BLaER1 treated with 17β-estradiol and CSF1 and Interleukin-3, amounts not matched to agents 10 nM and 100 nM (cell line): ENCODE measurements at regions not wholly inside any gene's neighbourhood (a gene's known extent, or its start where the extent isn't known, plus 50 kb on each side); places are given as distances from the start of the nearest gene placed in this dataset.

Experiments
- H3K27ac ChIP-seq, 11 experiments: shearing (Covaris generic); formaldehyde crosslinking; 2 replicates each; pipeline ENCODE4 v1.8.1; 2022
- H3K27me3 ChIP-seq, 11 experiments: shearing (Covaris generic); formaldehyde crosslinking; 2 replicates each; pipeline ENCODE4 v1.8.1; 2022
- H3K36me3 ChIP-seq, 11 experiments: shearing (Covaris generic); formaldehyde crosslinking; 2 replicates each; pipeline ENCODE4 v1.8.1; 2022
- H3K4me1 ChIP-seq, 10 experiments: shearing (Covaris generic); formaldehyde crosslinking; 2 replicates each; pipeline ENCODE4 v1.8.1; 2022
- H3K4me2 ChIP-seq, 11 experiments: shearing (Covaris generic); formaldehyde crosslinking; 2 replicates each; pipeline ENCODE4 v1.8.1; 2022
- H3K4me3 ChIP-seq, 10 experiments: shearing (Covaris generic); formaldehyde crosslinking; 2 replicates each; pipeline ENCODE4 v1.8.1; 2022
- H3K9ac ChIP-seq, 11 experiments: shearing (Covaris generic); formaldehyde crosslinking; 2 replicates each; pipeline ENCODE4 v1.8.1; 2022
- H3K9me3 ChIP-seq, 11 experiments: shearing (Covaris generic); formaldehyde crosslinking; replicated peaks in 1 of 11; 2 replicates each; pipeline ENCODE4 v1.8.1; 2022
- H4K20me1 ChIP-seq, 11 experiments: shearing (Covaris generic); formaldehyde crosslinking; 2 replicates each; pipeline ENCODE4 v1.8.1; 2022
- Cebpa-rat ChIP-seq, 11 experiments: shearing (Covaris generic); IDR thresholded peaks; 2 replicates each; pipeline ENCODE4 v1.8.1; 2022

DNA sequence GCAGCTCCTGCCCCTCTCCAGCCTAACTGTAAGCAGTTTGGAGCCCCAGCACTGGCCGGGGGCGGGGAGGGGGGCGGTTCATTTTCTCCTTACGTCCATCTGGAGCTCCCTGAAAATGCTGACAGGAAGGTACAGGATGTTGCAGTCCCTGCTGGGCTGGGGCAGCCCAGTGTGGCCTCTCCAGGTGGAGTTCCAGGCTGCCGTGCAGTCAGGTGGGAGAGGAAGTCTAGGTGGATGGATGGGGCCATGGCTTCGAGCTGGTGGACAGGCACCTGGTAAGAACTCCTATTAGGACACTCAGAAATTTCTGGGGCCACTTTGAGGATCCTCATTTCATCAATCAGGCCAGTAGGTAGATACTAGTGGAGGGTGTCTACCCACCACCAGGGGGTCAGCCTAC, 295.2 kb downstream of the CDH26 start:
- TF ChIP-seq Cebpa-rat (IDR thresholded peaks at IDR 0.05) = no peak
- Histone ChIP-seq H3K9ac (no peak overlapping the region), H3K27ac (no peak overlapping the region), H3K4me3 (no peak overlapping the region), H3K9me3 (peaks cover 0 to 15% (median 8%) of the 10 kb centered on the region in 11 experiments; a peak in 13 of 22 replicates), H3K36me3 (peaks cover 0 to 59% (median 0%) of the 10 kb centered on the region in 11 experiments; a peak in 8 of 22 replicates), H3K27me3 (no peaks in the 10 kb centered on the region), H3K4me1 (peaks cover 0 to 24% (median 15%) of the 10 kb centered on the region in 10 experiments; a peak in 14 of 20 replicates), H3K4me2 (no peak overlapping the region), H4K20me1 (peaks cover 0 to 25% (median 0%) of the 10 kb centered on the region in 11 experiments; a peak in 2 of 22 replicates)

DNA sequence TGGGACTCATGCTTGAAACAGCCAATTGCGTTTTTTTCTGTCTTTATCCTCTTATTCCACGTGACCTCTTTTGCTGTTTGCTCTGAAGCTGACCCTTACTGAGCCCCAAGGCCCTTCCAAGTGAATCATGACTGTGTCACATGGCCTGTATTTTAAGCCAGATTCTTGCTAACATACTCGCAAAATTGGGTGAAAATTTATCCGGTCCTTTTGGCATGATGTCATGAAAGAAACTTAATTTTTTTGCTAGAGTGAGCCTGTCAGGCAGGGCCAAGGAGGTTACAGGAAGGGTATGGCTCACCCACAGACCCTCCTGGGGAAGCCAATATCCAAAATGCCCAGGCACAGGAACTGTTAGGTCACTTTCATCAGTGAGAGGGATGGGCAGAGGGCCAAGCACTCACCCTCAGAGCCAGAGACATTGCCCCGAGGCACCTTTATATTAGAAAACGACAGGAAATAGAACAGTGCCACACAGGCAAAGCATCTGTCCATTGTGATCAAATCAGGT, 296.7 kb downstream of the CDH26 start:
- Histone ChIP-seq H3K9ac (peak overlapping the region in 1 of 11 experiments; percentile 13; a peak in 1 of 22 replicates), H3K9me3 (peaks cover 0 to 9% (median 6%) of the 10 kb centered on the region in 11 experiments; a peak in 12 of 22 replicates), H3K27ac (no peak overlapping the region), H3K4me1 (peaks cover 0 to 24% (median 15%) of the 10 kb centered on the region in 10 experiments; a peak in 14 of 20 replicates), H3K36me3 (peaks cover 0 to 52% (median 0%) of the 10 kb centered on the region in 11 experiments; a peak in 7 of 22 replicates), H3K27me3 (no peaks in the 10 kb centered on the region), H3K4me2 (peak overlapping the region in 8 of 11 experiments; percentile 27 to 77 (median 61); a peak in 15 of 22 replicates), H3K4me3 (no peak overlapping the region), H4K20me1 (peaks cover 0 to 25% (median 0%) of the 10 kb centered on the region in 11 experiments; a peak in 2 of 22 replicates)
- no peak for TF ChIP-seq Cebpa-rat (IDR thresholded peaks at IDR 0.05)

DNA sequence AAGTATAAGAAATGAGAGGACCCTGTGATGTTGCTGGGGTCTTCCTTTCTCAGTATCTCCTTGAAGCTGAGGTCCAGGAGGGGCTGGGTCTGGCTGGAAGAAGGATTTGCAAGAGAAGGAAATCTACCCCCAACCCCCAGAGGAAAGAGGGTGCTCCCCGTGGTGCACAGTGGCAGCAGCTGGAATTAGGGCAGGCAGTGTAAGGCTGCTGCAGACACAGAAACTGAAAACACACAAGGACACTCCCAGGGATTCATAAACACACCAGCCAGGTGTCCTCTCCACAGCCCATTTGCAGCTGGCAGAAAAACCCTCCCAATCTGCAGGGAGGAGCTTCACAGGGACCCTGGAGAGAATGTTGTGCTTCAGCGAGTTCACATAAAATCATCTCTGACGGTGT, 297.2 kb downstream of the CDH26 start:
- Histone ChIP-seq H3K27me3 (no peaks in the 10 kb centered on the region), H3K4me3 (no peak overlapping the region), H3K9me3 (peaks cover 0 to 5% (median 2%) of the 10 kb centered on the region in 11 experiments; a peak in 11 of 22 replicates), H3K9ac (0 out of 22 replicates have a peak overlapping the region, but pooled peaks of 1 of the 11 experiments have one; percentile 13), H3K4me1 (peaks cover 0 to 22% (median 15%) of the 10 kb centered on the region in 10 experiments; a peak in 15 of 20 replicates), H4K20me1 (peaks cover 0 to 25% (median 0%) of the 10 kb centered on the region in 11 experiments; a peak in 2 of 22 replicates), H3K36me3 (peaks cover 0 to 52% (median 0%) of the 10 kb centered on the region in 11 experiments; a peak in 6 of 22 replicates), H3K27ac (no peak overlapping the region), H3K4me2 (peak overlapping the region in 8 of 11 experiments; percentile 27 to 77 (median 61); a peak in 15 of 22 replicates)
- no peak for TF ChIP-seq Cebpa-rat (IDR thresholded peaks at IDR 0.05)

DNA sequence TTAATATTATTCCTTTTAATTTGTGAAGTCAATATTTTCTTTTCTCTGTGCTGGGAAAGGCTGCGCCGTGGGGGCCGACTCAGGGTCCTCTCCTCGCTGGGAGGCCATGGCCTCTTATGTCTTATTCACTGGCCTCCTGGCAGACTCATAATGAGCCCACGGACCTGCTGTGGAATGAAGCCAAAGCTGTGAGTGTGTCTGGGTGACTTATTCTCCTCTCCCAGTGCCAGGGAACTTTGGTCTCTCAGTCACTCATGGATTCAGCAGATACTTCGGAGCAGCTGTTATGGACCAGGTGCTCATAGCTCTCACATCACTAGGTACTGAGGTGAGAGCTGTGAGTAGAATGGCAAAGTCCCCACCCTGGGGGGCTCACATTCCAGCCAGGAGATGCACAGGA, 297.6 kb downstream of the CDH26 start:
- H3K9ac ChIP-seq = no peak overlapping the region
- peak overlapping the region in 7 of 11 experiments; percentile 27 to 77 (median 62); a peak in 13 of 22 replicates for H3K4me2 ChIP-seq
- H3K4me3 ChIP-seq = no peak overlapping the region
- H3K4me1 ChIP-seq = peaks cover 0 to 18% (median 14%) of the 10 kb centered on the region in 10 experiments; a peak in 15 of 20 replicates
- TF ChIP-seq Cebpa-rat (IDR thresholded peaks at IDR 0.05) = no peak
- peaks cover 0 to under 1% (median 0%) of the 10 kb centered on the region in 11 experiments; a peak in 1 of 22 replicates for H3K9me3 ChIP-seq
- H3K27me3 ChIP-seq = no peaks in the 10 kb centered on the region
- peaks cover 0 to 25% (median 0%) of the 10 kb centered on the region in 11 experiments; a peak in 2 of 22 replicates for H4K20me1 ChIP-seq
- peaks cover 0 to 55% (median 0%) of the 10 kb centered on the region in 11 experiments; a peak in 6 of 22 replicates for H3K36me3 ChIP-seq
- H3K27ac ChIP-seq = no peak overlapping the region

DNA sequence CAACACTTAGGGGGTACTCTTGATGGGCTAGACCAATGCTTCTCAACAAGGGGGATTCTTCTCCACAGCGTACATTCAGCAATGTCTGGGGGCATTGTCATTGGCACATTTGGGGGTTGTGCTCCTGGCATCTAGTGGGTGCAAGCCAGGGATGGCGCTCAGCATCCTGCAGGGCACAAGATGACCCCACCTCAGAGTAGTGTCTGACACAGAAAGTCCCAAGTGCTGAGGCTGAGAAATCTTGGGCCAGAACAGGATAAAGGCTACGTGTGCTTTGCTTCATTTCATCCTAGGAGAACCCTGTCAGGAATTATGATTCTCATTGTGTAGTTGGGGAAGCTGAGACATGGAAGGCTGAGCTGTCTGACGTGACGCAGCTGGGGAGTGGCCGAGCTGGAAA, 298.6 kb downstream of the CDH26 start:
- no peak for TF ChIP-seq Cebpa-rat (IDR thresholded peaks at IDR 0.05)
- H3K27me3 ChIP-seq = no peaks in the 10 kb centered on the region
- H4K20me1 ChIP-seq = peaks cover 0 to 25% (median 0%) of the 10 kb centered on the region in 11 experiments; a peak in 2 of 22 replicates
- peaks cover 0 to 27% (median 19%) of the 10 kb centered on the region in 10 experiments; a peak in 15 of 20 replicates for H3K4me1 ChIP-seq
- H3K36me3 ChIP-seq = peaks cover 0 to 48% (median 0%) of the 10 kb centered on the region in 11 experiments; a peak in 5 of 22 replicates
- no peak overlapping the region for H3K9ac ChIP-seq
- no peak overlapping the region for H3K27ac ChIP-seq
- no peak overlapping the region for H3K4me3 ChIP-seq
- no peak overlapping the region for H3K4me2 ChIP-seq
- H3K9me3 ChIP-seq = no peaks in the 10 kb centered on the region

DNA sequence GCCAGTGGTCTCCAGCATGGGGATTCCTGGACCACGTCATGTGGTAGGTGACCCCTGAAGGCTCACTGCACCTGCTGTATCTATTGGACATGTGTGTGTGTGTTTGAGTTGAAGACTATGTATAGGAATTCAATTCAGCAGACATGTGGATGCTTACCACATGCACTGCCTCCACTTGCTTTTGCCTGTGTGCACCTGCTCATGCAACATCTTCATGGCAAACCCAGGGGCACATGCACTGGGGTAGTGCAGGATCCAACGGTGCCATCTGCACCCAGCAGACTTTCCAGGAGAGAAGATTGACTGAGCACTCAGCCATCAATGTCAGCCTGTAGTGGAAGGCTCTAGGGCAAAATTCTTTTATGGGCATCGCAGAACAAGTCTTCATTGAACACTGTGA, 299.4 kb downstream of the CDH26 start:
- Histone ChIP-seq H3K27me3 (no peaks in the 10 kb centered on the region), H3K36me3 (peaks cover 0 to 40% (median 0%) of the 10 kb centered on the region in 11 experiments; a peak in 4 of 22 replicates), H3K27ac (no peak overlapping the region), H3K9ac (no peak overlapping the region), H3K4me2 (no peak overlapping the region), H3K4me3 (no peak overlapping the region), H4K20me1 (peaks cover 0 to 25% (median 0%) of the 10 kb centered on the region in 11 experiments; a peak in 2 of 22 replicates), H3K9me3 (no peaks in the 10 kb centered on the region), H3K4me1 (peaks cover 0 to 28% (median 19%) of the 10 kb centered on the region in 10 experiments; a peak in 15 of 20 replicates)
- no peak for TF ChIP-seq Cebpa-rat (IDR thresholded peaks at IDR 0.05)

DNA sequence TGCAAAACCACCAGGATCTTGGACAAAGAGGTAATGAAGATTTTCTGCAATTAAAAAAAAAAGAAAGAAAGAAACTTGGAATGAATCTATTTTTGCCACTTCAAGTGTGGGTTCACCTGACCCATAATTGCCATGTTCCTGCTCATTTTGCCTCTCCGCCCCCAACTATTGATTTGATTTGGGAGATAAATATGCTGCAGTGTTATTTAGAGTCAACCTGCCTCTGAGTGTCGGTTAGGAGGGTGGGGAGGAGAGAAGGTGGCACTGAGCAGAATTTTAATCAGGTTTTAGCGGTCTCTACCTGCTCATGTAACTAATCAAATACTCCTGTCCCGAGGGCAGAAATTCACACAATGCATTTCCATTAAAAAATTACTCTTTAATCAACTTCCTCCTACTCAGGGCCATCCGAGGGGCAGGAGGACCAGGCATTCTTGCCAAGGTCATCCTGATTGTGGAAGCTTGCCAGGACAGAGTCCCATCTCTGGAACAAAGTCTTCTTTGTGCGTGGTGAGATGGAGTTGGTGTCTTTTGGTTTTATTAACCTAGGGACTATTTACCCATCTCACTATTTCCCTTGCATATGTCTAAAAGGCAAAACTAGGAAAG, 300.1 kb downstream of the CDH26 start:
- H3K4me3 ChIP-seq = no peak overlapping the region
- H4K20me1 ChIP-seq = peaks cover 0 to 25% (median 0%) of the 10 kb centered on the region in 11 experiments; a peak in 2 of 22 replicates
- no peak overlapping the region for H3K27ac ChIP-seq
- peaks cover 0 to 28% (median 19%) of the 10 kb centered on the region in 10 experiments; a peak in 15 of 20 replicates for H3K4me1 ChIP-seq
- H3K27me3 ChIP-seq = no peaks in the 10 kb centered on the region
- H3K9me3 ChIP-seq = no peaks in the 10 kb centered on the region
- H3K36me3 ChIP-seq = peaks cover 0 to 33% (median 0%) of the 10 kb centered on the region in 11 experiments; a peak in 4 of 22 replicates
- H3K9ac ChIP-seq = no peak overlapping the region
- no peak overlapping the region for H3K4me2 ChIP-seq
- TF ChIP-seq Cebpa-rat (IDR thresholded peaks at IDR 0.05) = no peak

DNA sequence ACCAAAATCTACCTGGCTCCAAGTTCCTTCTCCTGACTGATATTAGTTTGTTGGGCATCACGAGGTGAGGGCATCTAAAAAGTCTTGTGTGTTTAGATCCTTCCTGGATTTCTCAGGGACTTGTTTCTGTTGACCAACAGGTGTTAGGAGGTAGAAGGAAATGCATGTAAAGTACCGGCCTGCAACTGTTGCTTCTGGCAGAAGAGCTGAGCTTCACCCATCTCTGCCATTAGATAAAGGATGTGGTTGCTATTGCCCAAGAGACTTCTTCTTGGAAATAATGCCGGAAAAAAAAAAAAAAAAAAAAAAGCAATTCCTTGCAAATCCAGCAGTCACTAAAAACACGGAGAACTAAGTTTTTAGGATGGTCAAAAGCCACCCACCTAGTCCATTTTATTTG, 303.1 kb downstream of the CDH26 start:
- Histone ChIP-seq H3K4me2 (peak overlapping the region in 8 of 11 experiments; percentile 3 to 42 (median 16); a peak in 8 of 22 replicates), H3K36me3 (peaks cover 0 to 41% (median 0%) of the 10 kb centered on the region in 11 experiments; a peak in 4 of 22 replicates), H3K27ac (no peak overlapping the region), H3K27me3 (no peaks in the 10 kb centered on the region), H3K9ac (no peak overlapping the region), H4K20me1 (peaks cover 0 to 12% (median 0%) of the 10 kb centered on the region in 11 experiments; a peak in 2 of 22 replicates), H3K4me3 (no peak overlapping the region), H3K9me3 (no peaks in the 10 kb centered on the region), H3K4me1 (peaks cover 4 to 31% (median 25%) of the 10 kb centered on the region in 10 experiments; a peak in 18 of 20 replicates)
- no peak for TF ChIP-seq Cebpa-rat (IDR thresholded peaks at IDR 0.05)
